Fibroblast of skin of back (primary cell): ENCODE measurements at regions not wholly inside any gene's neighbourhood (a gene's known extent, or its start where the extent isn't known, plus 50 kb on each side); places are given as distances from the start of the nearest gene placed in this dataset.

Source experiments
- DNase-seq: peaks from one replicate; pipeline ENCODE4 v3.0.0-alpha.2; 2013

- no peak for DNase-seq
Measured at GRCh38 chr1:4046836-4047461, 146.9 kb upstream of the C1orf174 start.

- DNase-seq = no peak
Measured at GRCh38 chr1:4047666-4048065, 147.6 kb upstream of the C1orf174 start.

- DNase-seq = no peak
Measured at GRCh38 chr1:4048076-4048475, 148.0 kb upstream of the C1orf174 start.

GRCh38 chr1:4048921-4049320 is 148.8 kb upstream of the C1orf174 start:
- DNase-seq = no peak

GRCh38 chr1:4050998-4051397 is 150.9 kb upstream of the C1orf174 start:
- no peak for DNase-seq

- DNase-seq = no peak
Measured at GRCh38 chr1:4052657-4053056, 152.6 kb upstream of the C1orf174 start.

GRCh38 chr1:4053160-4053748 is 153.2 kb upstream of the C1orf174 start:
- DNase-seq = no peak

GRCh38 chr1:4053774-4054173 is 153.7 kb upstream of the C1orf174 start:
- no peak for DNase-seq

GRCh38 chr1:4055294-4055967 is 155.4 kb upstream of the C1orf174 start:
- no peak for DNase-seq

- DNase-seq = no peak
Measured at GRCh38 chr1:4056422-4056821, 156.3 kb upstream of the C1orf174 start.

- no peak for DNase-seq
Measured at GRCh38 chr1:4056989-4057388, 156.9 kb upstream of the C1orf174 start.

- no peak for DNase-seq
Measured at GRCh38 chr1:4057603-4058002, 157.5 kb upstream of the C1orf174 start.

- DNase-seq = no peak
Measured at GRCh38 chr1:4058122-4058521, 158.1 kb upstream of the C1orf174 start.

- DNase-seq = no peak
Measured at GRCh38 chr1:4058706-4059105, 158.6 kb upstream of the C1orf174 start.

- DNase-seq = no peak
Measured at GRCh38 chr1:4059270-4059669, 159.2 kb upstream of the C1orf174 start.

- DNase-seq = no peak
Measured at GRCh38 chr1:4060850-4061249, 160.8 kb upstream of the C1orf174 start.

- no peak for DNase-seq
Measured at GRCh38 chr1:4061521-4062031, 161.5 kb upstream of the C1orf174 start.

- no peak for DNase-seq
Measured at GRCh38 chr1:4062041-4062440, 162.0 kb upstream of the C1orf174 start.

GRCh38 chr1:4062560-4062959 is 162.5 kb upstream of the C1orf174 start:
- no peak for DNase-seq

- no peak for DNase-seq
Measured at GRCh38 chr1:4062992-4063391, 162.9 kb upstream of the C1orf174 start.

- no peak for DNase-seq
Measured at GRCh38 chr1:4063516-4063915, 163.4 kb upstream of the C1orf174 start.

GRCh38 chr1:4064150-4064889 is 164.2 kb upstream of the C1orf174 start:
- DNase-seq = no peak
